Retinal pigment epithelial cell (primary cell): ENCODE measurements at regions not wholly inside any gene's neighbourhood (a gene's known extent, or its start where the extent isn't known, plus 50 kb on each side); places are given as distances from the start of the nearest gene placed in this dataset.

ENCODE experiments used
- DNase-seq: peaks from one replicate; pipeline ENCODE4 v3.0.0-alpha.2; 2010; ENCODE audit warnings: low read depth
- H3K4me3 ChIP-seq: 2 replicates; pipeline ENCODE4 v1.5.1; 2011; ENCODE audit warnings: mild to moderate bottlenecking, low read length, control low read depth, moderate library complexity
- CTCF ChIP-seq: conservative IDR thresholded peaks from 2 replicates; pipeline ENCODE4 v1.5.1; 2011; ENCODE audit warnings: low read depth, low read length, control low read depth, inconsistent platforms

DNA sequence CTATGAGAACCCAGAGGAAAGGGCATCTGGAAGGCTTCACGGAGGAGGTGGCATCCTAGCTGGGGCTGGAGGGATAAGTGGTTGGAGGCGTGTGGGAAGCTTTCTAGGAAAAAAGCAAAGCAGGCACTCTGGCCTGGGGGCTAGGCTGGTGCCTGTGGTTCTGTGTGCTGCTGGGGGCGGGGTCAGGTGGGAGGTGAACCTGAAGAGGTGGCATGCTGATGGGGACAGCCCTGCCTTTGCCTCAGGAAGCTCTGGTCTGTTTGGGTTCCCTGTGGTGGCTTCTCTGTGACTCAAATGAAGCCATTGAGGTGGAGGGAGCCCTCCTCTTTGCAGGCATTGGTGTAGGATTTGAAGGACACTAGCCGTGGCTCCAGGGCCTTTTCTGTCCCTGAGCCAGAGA is 221.6 kb upstream of the POU3F1 start:
- no peak for DNase-seq

GRCh38 chr1:38267037-38268036 is 220.7 kb upstream of the POU3F1 start:
- no peak overlapping the region for H3K4me3 ChIP-seq
- no peak for DNase-seq
- TF ChIP-seq CTCF = no peak

More for the DNA sequence above, 221.6 kb upstream of the POU3F1 start:
- no peak overlapping the region for H3K4me3 ChIP-seq
- no peak for TF ChIP-seq CTCF

DNA sequence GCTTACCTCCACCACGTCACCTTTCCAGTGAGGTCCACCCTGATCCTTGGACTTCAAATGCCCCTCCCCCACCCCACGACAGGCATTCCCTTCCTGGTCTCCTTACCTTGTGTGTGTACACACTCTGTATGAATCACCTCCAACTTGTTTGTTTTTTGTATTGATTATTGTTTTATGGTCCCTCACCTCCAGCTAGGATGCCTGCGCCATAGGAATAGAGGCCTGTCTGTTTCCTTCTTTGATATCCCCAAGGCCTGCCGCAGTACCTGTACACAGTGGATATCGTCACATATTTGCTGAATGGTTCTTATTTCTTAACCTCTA is 219.6 kb upstream of the POU3F1 start:
- DNase-seq = no peak
- no peak for TF ChIP-seq CTCF
- H3K4me3 ChIP-seq = no peak overlapping the region

GRCh38 chr1:38265293-38266196 is 219.0 kb upstream of the POU3F1 start:
- DNase-seq = no peak
- H3K4me3 ChIP-seq = no peak overlapping the region
- no peak for TF ChIP-seq CTCF

DNA sequence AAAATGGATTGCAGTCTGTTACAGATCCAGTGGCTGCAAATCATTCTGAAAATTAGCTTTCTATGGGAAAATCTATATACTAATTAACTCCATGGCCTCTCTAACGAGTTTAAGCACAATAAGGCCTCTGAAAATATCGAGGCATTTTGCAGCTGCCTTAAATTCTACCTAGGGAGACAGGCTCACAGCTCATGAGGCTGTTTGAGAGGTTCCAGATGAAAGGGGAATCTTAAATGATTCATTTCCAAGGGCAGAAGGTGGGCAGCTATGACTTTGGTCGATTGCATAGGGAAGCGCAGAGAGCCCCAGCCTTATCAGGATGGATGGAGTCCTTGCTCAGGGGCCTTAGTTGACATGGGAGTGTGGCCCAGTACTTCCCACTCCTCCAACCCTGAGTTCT is 216.8 kb upstream of the POU3F1 start:
- H3K4me3 ChIP-seq = no peak overlapping the region
- TF ChIP-seq CTCF = no peak
- DNase-seq = no peak

DNA sequence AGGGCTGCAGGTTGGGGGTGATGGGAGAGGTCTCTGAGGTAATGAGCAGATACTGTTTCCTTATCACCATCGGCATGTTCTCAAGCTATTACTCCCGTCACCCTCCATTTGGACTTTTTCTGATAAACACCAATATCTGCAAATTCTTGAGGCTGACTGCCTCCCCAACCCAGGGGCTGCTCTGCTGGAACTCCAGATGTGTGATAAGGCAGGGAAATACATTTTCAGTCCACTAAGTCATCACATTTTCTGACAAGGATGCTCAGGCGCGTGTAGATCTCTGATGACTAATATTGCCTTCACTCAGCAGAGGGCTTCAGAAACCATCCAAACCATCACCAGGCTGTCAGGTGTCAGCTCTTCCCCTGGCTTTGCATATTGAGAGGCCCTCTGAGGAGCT is 215.0 kb upstream of the POU3F1 start:
- no peak for DNase-seq
- no peak for TF ChIP-seq CTCF
- no peak overlapping the region for H3K4me3 ChIP-seq
